Kasumi-1 (cell line): ENCODE measurements at regions not wholly inside any gene's neighbourhood (a gene's known extent, or its start where the extent isn't known, plus 50 kb on each side); places are given as distances from the start of the nearest gene placed in this dataset.
"Not testable (repeated sequence)": the region's sequence is repeated elsewhere in the genome, so short reads cannot be mapped to it uniquely, and the experiment has no call there.

Experiments used
- DNase-seq, 2 experiments: peaks; one replicate each; lab custom pipeline; 2025; lab: John Stamatoyannopoulos, UW

DNA sequence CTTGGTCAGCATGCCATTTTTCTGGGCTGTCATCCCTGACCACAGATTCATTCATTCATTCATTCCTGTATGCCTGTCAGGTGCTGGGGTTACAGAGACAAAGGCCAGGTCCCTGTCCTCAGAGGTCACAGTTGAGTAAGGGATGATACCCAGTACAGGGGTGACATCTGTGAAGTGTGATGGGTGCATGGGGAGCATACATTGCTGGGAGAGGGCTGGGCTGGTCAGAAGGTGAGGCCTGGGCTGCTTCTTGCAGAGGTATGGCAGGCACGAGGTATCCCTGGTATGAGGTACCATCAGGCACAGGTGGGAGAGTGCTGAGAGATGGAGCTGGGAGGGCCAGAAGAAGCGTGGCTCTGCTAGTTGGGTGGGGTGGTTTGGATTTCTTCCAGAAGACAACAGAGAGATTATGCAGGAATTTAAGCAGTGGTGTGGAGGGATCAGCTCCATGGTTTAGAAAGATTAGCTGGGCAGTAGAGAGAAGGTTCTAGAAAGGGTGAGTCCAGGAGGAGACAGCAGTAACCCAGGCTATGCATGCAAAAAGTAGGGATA is 181.9 kb upstream of the HAAO start:
- DNase-seq: no peak

DNA sequence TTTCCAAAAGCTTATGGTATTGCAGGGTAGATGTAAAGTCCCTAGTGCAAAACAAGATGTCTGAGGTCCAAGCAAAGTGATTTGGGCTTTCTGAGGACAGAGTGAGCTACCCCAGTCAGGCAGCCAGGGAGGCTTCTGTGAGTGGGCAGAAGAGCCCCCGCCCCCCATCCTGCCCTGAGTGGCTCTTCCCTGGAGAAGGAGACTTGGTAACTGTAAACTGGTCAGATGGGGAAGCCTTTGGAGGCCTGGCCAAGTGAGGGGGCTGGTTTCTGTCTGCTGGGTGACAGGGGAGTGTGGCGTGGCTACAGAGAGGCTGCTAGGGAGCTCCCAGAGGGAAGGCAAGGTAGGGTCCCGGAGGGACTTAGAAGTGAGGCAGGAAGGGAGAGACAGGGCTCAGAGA is 181.3 kb upstream of the HAAO start:
- DNase-seq: no peak

- DNase-seq: not testable (repeated sequence)
Measured at GRCh38 chr2:42972933-42973516, 180.6 kb upstream of the HAAO start.

DNA sequence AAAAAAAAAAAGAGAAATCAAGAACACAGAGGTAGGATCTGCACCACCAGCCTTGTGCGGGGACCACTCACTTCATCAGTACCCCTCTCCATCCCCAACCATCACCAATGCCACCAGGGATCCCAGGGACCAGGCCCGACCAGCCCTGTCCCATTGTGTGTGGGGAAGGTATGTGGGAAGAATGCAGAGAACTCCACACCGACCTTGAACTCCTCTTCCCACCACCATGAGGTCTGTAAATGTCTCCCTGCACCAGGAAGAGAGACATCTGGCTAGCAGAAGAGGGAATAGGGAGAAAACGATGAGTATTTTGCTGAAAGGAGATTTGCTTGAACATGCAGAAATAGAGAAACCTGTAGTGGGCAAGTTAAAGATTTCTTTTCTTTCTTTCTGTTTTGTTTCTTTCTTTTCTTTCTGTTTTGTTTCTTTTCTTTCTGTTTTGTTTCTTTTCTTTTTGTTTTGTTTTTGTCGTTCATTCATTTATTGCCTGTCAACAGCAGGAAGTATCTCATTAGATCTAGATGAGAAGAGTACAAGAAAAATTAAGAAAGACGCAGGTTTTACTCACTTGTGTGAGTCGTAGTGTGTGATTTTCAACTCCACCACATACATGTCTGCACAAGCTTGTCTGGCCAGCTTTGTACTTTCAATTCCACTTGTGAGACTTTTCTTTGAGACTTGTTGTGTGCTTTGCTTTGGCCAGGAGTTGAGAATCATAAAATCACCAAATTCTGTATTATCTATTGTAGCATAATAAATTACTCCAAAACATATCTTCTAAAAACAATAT is 179.8 kb upstream of the HAAO start:
- DNase-seq: no peak

DNA sequence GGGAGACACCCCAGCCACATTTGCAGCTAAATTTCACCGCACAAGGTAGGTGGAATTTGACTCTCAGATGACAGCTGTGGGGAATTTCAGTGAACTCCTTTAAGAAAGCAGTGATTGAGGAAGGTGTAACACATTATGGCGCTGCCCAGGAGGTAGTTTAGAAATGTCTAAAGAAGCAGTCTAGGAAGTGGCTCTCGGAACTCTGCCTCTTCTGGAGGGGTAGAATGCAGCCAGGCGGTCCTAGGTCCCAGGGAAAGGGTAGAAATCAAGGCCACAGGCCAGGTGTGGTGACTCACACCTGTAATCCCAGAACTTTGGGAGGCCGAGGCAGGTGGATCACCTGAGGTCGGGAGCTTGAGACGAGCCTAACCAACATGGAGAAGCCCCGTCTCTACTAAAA is 179.0 kb upstream of the HAAO start:
- no peak for DNase-seq

DNA sequence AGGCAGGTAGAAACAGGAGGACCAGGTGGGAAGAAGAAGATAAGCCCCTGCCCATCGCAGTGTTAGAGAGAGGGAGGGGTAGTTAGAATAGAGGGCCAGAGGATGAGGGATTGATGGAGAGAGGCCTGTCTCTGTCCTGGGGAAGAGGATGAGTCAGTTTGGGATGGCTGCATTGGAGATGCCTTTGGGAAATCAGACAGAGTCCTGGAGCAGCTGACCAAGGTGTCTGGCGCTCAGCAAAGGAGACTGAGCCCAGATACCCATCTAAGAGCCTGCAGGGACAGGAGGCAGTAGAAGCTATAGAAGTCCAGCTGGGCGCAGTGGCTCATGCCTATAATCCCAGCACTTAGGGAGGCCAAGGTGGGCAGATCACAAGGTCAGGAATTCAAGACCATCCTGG is 177.8 kb upstream of the HAAO start:
- no peak for DNase-seq

GRCh38 chr2:42969231-42970150 is 177.1 kb upstream of the HAAO start:
- DNase-seq: no peak

DNA sequence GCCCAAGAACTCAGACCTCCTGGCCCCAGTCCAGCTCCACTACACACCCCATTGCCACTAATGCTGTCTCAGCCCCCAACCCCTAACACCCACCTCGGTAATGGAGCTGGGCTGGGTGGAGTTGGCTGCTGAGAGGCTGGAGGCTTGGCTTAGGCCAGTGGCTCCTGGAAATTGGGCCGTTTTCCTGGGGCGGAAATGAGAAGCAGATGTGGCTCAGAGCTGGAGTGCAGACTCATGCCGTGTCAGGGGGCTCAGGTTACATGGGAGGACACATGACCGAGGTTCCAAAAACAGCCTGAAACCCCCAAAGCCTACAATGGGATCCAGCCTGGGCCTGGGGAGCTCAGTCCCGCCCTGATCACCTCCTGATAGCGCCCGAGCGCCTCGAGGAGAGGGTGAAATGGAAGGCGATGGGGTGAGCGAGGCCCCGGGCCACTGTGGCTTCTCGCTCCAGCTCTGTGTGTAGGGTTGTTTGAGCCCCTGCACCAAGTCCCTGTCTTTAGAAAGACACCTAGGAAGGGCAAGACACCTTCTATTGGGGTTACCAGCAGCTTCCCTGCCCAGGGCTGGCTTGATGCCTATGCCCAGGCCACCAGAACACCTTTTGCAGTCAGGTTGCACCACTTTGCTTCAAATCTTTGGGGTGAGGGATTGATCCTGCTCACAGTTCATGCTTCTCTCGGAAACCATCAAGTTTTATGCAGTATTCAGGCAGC is 175.7 kb upstream of the HAAO start:
- DNase-seq: peak; percentile 31 to 41

DNA sequence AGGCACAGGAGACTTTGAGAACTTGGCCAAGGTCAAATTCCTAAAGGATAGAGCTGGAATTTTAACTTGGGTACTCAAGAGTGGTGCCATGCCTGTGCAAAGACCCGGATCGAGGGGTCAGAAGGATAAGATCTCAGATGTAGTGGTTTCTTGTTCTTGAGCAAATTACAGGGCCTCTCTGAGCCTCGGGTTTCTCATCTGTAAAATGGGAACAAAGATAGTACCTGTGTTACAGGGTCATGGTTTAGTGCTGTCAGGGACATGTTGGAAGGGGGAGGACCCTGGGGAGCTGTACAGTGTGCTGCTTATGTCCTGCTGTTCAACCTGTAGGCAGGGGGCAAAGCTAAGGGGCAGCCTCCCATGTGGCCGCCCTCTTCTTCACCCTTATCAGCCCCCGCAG is 173.5 kb upstream of the HAAO start:
- DNase-seq: no peak

DNA sequence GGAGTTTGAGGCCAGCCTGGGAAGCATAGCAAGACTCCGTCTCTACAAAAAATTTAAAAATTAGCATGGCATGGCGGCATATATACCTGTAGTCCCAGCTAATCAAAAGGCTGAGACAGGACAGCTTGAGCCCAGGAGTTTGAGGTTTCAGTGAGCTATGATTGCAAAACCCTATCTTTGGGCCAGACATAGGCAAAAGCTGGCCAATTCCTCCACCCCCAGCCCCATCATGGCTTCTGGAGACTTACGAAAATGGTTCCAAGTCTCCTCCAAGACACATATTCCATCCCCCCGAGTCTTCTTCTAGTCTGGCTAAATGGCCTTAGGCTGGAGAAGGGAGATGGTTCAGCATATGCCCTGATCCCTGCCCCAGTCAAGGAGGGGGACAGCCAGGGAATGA is 172.8 kb upstream of the HAAO start:
- no peak for DNase-seq

- peak; percentile 53 to 56 for DNase-seq
Measured at GRCh38 chr2:42964439-42965083, 172.2 kb upstream of the HAAO start.

- DNase-seq: no peak
Measured at GRCh38 chr2:42963452-42964068, 171.2 kb upstream of the HAAO start.

DNA sequence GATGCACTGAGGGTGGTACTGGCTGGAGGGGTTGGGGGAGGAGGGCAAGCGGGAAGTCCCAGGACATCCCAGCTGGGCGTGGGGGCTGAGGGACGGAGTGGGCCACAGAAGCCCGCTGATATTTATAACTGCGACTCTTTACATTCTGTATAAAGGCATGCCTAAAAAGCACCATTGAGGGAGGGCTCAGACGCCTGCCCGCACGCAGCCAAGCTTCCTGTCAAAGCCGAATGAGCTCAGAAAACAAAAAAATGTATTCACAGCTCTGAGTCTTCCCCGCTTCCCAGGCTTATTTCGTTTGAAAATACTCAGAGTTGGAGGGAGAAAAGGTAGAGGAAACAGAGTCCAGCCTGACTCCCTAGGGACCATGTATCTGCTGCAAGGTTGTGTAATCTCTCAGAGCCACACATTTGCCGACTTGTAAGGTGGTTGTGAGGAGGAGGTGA is 170.1 kb upstream of the HAAO start:
- peak; percentile 55 to 60 for DNase-seq

GRCh38 chr2:42961961-42962360 is 169.6 kb upstream of the HAAO start:
- DNase-seq: peak; percentile 40 to 45

DNA sequence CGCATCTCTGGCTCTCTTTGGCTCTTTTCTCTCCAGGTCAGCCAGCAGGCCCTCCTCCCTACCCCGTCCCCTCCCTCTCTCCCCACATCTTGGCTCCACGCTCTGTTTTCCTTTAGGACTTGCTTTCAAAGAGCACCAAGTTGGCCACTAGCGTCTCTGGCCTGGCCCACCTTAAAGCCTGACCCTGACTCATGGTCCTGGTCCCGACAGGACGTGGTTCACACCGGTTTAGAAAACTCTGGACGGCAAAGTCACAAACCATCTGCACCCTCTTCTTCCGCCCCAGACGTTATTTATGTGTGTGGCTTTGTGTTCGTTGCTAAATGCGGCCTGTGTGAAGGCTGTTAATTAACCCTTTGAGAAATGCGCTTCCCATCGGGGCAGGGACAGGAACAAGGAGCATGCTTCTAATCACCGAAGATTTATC is 169.0 kb upstream of the HAAO start:
- peak; percentile 87 to 91 for DNase-seq

DNA sequence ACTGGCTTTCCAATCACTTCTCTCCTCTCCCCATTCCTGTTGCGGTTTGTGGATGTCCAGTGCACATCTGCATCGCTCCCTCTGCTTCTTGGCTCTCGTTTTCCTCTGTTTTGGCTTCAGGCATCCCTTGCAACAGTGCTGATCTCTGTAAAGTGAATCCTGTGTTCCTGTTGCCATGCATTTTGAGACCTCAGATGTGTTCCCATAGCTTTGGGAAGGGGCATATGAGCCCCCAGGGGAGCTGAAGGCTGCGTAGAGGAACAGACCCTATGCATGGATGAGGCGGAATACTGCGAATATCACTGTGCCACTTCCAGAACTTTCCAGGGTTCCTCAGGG is 168.4 kb upstream of the HAAO start:
- DNase-seq: no peak

GRCh38 chr2:42960002-42960841 is 167.8 kb upstream of the HAAO start:
- DNase-seq: no peak

GRCh38 chr2:42959234-42960001 is 167.0 kb upstream of the HAAO start:
- peak; percentile 45 to 46 for DNase-seq

DNA sequence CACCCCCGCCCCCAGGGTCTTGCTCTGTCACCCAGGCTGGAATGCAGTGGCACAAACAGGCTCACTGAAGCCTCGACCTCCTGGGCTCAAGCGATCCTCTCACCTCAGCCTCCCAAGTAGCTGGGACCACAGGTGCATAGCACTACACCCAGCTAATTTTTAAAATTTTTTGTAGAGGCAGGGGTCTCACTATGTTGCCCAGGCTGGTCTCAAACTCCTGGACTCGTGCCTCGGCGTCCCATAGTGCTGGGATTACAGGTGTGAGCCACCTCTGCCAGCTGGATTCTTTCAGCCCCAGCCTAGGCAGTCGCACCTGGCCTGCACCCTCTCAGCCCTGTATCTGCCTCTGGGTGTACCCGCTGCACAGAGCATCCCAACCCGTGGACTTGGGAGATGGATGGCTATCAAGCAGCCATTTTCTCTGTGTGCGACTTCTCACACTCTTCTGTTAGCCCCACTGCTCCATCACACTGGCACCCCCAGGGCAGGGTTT is 166.4 kb upstream of the HAAO start:
- no peak for DNase-seq
